NT2/D1 (cell line): ENCODE measurements at regions not wholly inside any gene's neighbourhood (a gene's known extent, or its start where the extent isn't known, plus 50 kb on each side); places are given as distances from the start of the nearest gene placed in this dataset.

Experiments
- YY1 ChIP-seq: IDR thresholded peaks from 2 replicates; pipeline ENCODE4 v1.6.1; 2011; ENCODE audit not compliant: insufficient read length, insufficient read depth
- ZNF274 ChIP-seq: IDR thresholded peaks from 2 replicates; pipeline ENCODE4 v1.6.1; 2011; ENCODE audit warnings: mild to moderate bottlenecking, low read depth, low read length

DNA sequence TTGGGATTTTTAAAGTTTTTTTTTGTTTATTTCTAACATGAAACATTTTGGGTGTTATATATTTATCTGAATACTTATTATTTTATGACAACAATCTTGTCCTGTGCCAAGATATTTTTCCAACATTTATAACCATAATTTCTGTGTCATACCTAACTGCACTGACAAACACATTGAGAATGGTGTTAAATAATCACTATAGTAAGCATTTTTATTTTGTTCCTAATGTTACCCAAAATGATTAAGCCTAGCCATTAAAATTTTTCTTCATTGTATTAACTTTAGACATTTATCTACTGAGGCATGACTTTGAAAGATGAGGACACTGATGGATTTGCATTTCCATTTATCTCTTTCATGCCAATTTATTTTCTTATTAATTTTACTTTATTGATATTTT lies 91.6 kb upstream of the STK32A start:
- TF ChIP-seq ZNF274 (no peak), YY1 (no peak)
